ENCODE measurements at regions not wholly inside any gene's neighbourhood (a gene's known extent, or its start where the extent isn't known, plus 50 kb on each side); places are given as distances from the start of the nearest gene placed in this dataset.

DNA sequence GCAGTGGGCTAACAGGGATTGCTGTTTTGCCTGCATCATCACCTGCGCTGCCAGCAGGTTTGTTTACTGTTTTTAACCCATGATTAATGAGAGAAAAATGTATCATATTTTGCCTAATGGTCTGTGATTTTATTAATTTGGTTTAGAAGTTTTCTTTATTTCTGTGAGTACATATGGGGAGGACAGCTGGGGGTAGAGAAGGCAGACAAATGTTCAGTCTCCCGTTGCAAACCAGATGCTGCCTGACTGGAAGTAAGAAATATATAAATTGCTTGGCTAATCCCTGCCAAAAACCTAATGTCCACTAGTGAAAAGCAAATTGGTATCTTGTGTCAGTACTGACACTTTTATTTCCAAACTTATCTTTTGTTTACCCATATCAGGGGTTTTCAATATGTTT, 1766.1 kb upstream of the C9orf72 start:
- H3K4ac ChIP-seq (replicated peaks; ENCODE audit: insufficient read length, low read depth, low read length): no peak overlapping the region
- no peak overlapping the region for H2AK5ac ChIP-seq (ENCODE audit: low read depth, low read length)
- H3K14ac ChIP-seq (ENCODE audit: insufficient read length): no peak overlapping the region
- ChIA-PET POLR2A (ENCODE audit: partially characterized antibody) (no interaction called here), CTCF (ENCODE audit: partially characterized antibody) (no interaction called here)
- DNase-seq (ENCODE audit: low read depth in 1 of 2, low spot score in 2 of 2) (no peak), FAIRE-seq (no peak)
- no peaks in the 10 kb centered on the region for H3K23me2 ChIP-seq (ENCODE audit: low read depth, low read length)
- H3K79me1 ChIP-seq (ENCODE audit: low read depth, low read length): no peaks in the 10 kb centered on the region; the same call in 1 of the 2 replicates
- H3K79me2 ChIP-seq (ENCODE audit: control insufficient read depth in 1 of 2, insufficient read depth in 2 of 2, low read length in 2 of 2): no peaks in the 10 kb centered on the region
- no peak overlapping the region for H2BK12ac ChIP-seq (ENCODE audit: low read depth, low read length)
- H2BK15ac ChIP-seq (ENCODE audit: low read length): no peak overlapping the region
- H4K5ac ChIP-seq (ENCODE audit: insufficient read length, low read depth, low read length): no peak overlapping the region
- no peak overlapping the region for H3K4me3 ChIP-seq (ENCODE audit: extremely low read depth in 1 of 4, insufficient read depth in 2 of 4, low read depth in 3 of 4, low read length in 4 of 4)
- H3K27ac ChIP-seq (ENCODE audit: low read depth, low read length): no peak overlapping the region
- H2BK20ac ChIP-seq (ENCODE audit: low read length): no peak overlapping the region
- H4K8ac ChIP-seq (ENCODE audit: extremely low read depth, insufficient read depth, low read length): no peak overlapping the region
- H3K36me3 ChIP-seq (ENCODE audit: control insufficient read depth in 2 of 4, insufficient read depth in 4 of 4, low read length in 3 of 4): no peaks in the 10 kb centered on the region
- H3K56ac ChIP-seq (replicated peaks; ENCODE audit: insufficient read length, low read depth, low read length): no peak overlapping the region
- WGBS, 2 experiments (ENCODE audit: extremely low coverage in 1 of 2, insufficient coverage in 1 of 2, insufficient read length in 1 of 2, insufficient replicate concordance in 2 of 2, low coverage in 1 of 2, low lambda C conversion rate in 2 of 2, missing lambda C conversion rate in 1 of 2): 92% methylated on average over 2 of the region's 2 CpGs; no CpG with 5 or more reads in 1 of the 2 experiments
- H4K91ac ChIP-seq (replicated peaks; ENCODE audit: insufficient read length, low read length): no peak overlapping the region
- H3K27me3 ChIP-seq (replicated peaks in 1 of 4; ENCODE audit: control insufficient read depth in 3 of 4, extremely low read depth in 1 of 4, insufficient read depth in 3 of 4, low read length in 3 of 4): no peaks in the 10 kb centered on the region
- H2AFZ ChIP-seq (ENCODE audit: low read length): no peak overlapping the region
- H4K20me1 ChIP-seq (replicated peaks in 1 of 2; ENCODE audit: control insufficient read depth in 1 of 2, insufficient read depth in 2 of 2, low read length in 2 of 2): no peaks in the 10 kb centered on the region
- no peak overlapping the region for H3K4me2 ChIP-seq (ENCODE audit: insufficient read depth in 1 of 2, low read depth in 2 of 2, low read length in 2 of 2)
- H3K18ac ChIP-seq (ENCODE audit: extremely low read depth, low read length): no peak overlapping the region
- no peaks in the 10 kb centered on the region for H3K4me1 ChIP-seq (replicated peaks in 1 of 4; ENCODE audit: control insufficient read depth in 3 of 4, insufficient read depth in 4 of 4, low read length in 3 of 4)
- no peak overlapping the region for H2BK5ac ChIP-seq (ENCODE audit: low read depth, low read length)
- no peaks in the 10 kb centered on the region; a peak in 1 of 4 replicates for H3K9me3 ChIP-seq (ENCODE audit: insufficient read depth in 2 of 2, low read depth in 1 of 2, low read length in 1 of 2)
- no peak overlapping the region for H3K23ac ChIP-seq (ENCODE audit: insufficient read length)
- H3K9ac ChIP-seq (replicated peaks in 1 of 4; ENCODE audit: extremely low read depth in 1 of 4, low read depth in 3 of 4, low read length in 3 of 4): no peak overlapping the region
- H2BK120ac ChIP-seq (replicated peaks; ENCODE audit: low read depth, low read length): no peak overlapping the region
- TF ChIP-seq SIRT6 (IDR thresholded peaks at IDR 0.05; ENCODE audit: low read length) (no peak), EP300 (IDR thresholded peaks at IDR 0.05; ENCODE audit: borderline replicate concordance in 1 of 2, low read depth in 2 of 2, low read length in 2 of 2) (no peak), CBX8 (IDR thresholded peaks at IDR 0.05; ENCODE audit: borderline replicate concordance, low read depth, low read length) (no peak), SRF (IDR thresholded peaks at IDR 0.05; ENCODE audit: low read depth, low read length) (no peak), CREB1 (IDR thresholded peaks at IDR 0.05) (no peak), KDM1A (IDR thresholded peaks at IDR 0.05; ENCODE audit: borderline replicate concordance, low read length) (no peak), NANOG (IDR thresholded peaks at IDR 0.05; ENCODE audit: insufficient read depth, low read depth, low read length, poor library complexity, severe bottlenecking) (no peak), KDM4A (IDR thresholded peaks at IDR 0.05; ENCODE audit: low read depth, low read length, severe bottlenecking) (no peak), HDAC2 (IDR thresholded peaks at IDR 0.05; ENCODE audit: borderline replicate concordance in 1 of 2, low read depth in 2 of 2, low read length in 2 of 2) (no peak), TAF7 (optimal IDR thresholded peaks at IDR 0.05; ENCODE audit: borderline replicate concordance, low read depth, low read length) (no peak), POLR2A (IDR thresholded peaks at IDR 0.05; ENCODE audit: control extremely low read depth in 1 of 2, low read depth in 2 of 2, low read length in 2 of 2) (no peak), CHD1 (IDR thresholded peaks at IDR 0.05; ENCODE audit: low read depth, low read length) (no peak), TBP (IDR thresholded peaks at IDR 0.05; ENCODE audit: low read depth, low read length) (no peak), BRCA1 (IDR thresholded peaks at IDR 0.05; ENCODE audit: low read depth, low read length) (no peak)
